Activated naive CD8-positive, alpha-beta T cell treated with anti-CD3 and anti-CD28 coated beads, Interleukin-2, amount 50 U/mL, for 24 hours (primary cell): ENCODE measurements at regions not wholly inside any gene's neighbourhood (a gene's known extent, or its start where the extent isn't known, plus 50 kb on each side); places are given as distances from the start of the nearest gene placed in this dataset.

Experiments
- ATAC-seq: fragments of 150-1000 bp; cut with Tn5 transposase; one replicate; pipeline ENCODE4 v1.10.0; 2021
- DNase-seq: peaks from one replicate; pipeline ENCODE4 v3.0.0; 2021
- H3K27ac Mint-ChIP-seq: one replicate; pipeline ENCODE4 v1.8.0; 2021; ENCODE audit warnings: mild to moderate bottlenecking, mixed read lengths
- H3K27me3 Mint-ChIP-seq: one replicate; pipeline ENCODE4 v1.8.0; 2021; ENCODE audit warnings: mixed read lengths
- H3K36me3 Mint-ChIP-seq: one replicate; pipeline ENCODE4 v1.8.0; 2021; ENCODE audit warnings: low read depth, mixed read lengths
- H3K4me1 Mint-ChIP-seq: one replicate; pipeline ENCODE4 v1.8.0; 2021; ENCODE audit warnings: mixed read lengths
- H3K4me3 Mint-ChIP-seq: one replicate; pipeline ENCODE4 v1.8.0; 2021; ENCODE audit warnings: mild to moderate bottlenecking, moderate library complexity, mixed read lengths
- H3K9me3 Mint-ChIP-seq: one replicate; pipeline ENCODE4 v1.8.0; 2021; ENCODE audit warnings: mixed read lengths

GRCh38 chr2:74747411-74748080 lies 86.4 kb upstream of the HK2 start:
- Mint-ChIP-seq H3K4me1 (no peaks in the 10 kb centered on the region), H3K27ac (no peak overlapping the region), H3K27me3 (no peaks in the 10 kb centered on the region), H3K4me3 (no peak overlapping the region), H3K9me3 (no peaks in the 10 kb centered on the region), H3K36me3 (no peaks in the 10 kb centered on the region)
- DNase-seq (no peak), ATAC-seq (no peak)

- DNase-seq = no peak
Observed at GRCh38 chr2:74748665-74749064, 85.3 kb upstream of the HK2 start.

GRCh38 chr2:74749432-74749831 lies 84.5 kb upstream of the HK2 start:
- no peaks in the 10 kb centered on the region for H3K27me3 Mint-ChIP-seq
- no peaks in the 10 kb centered on the region for H3K4me1 Mint-ChIP-seq
- no peaks in the 10 kb centered on the region for H3K9me3 Mint-ChIP-seq
- no peaks in the 10 kb centered on the region for H3K36me3 Mint-ChIP-seq
- H3K27ac Mint-ChIP-seq = no peak overlapping the region
- no peak overlapping the region for H3K4me3 Mint-ChIP-seq
- no peak for DNase-seq
- no peak for ATAC-seq

More at GRCh38 chr2:74748665-74749064, 85.3 kb upstream of the HK2 start:
- H3K4me1 Mint-ChIP-seq = no peaks in the 10 kb centered on the region
- no peaks in the 10 kb centered on the region for H3K36me3 Mint-ChIP-seq
- no peaks in the 10 kb centered on the region for H3K27me3 Mint-ChIP-seq
- no peak for ATAC-seq
- no peak overlapping the region for H3K4me3 Mint-ChIP-seq
- no peak overlapping the region for H3K27ac Mint-ChIP-seq
- H3K9me3 Mint-ChIP-seq = no peaks in the 10 kb centered on the region

GRCh38 chr2:74751981-74752851 lies 81.7 kb upstream of the HK2 start:
- no peak for DNase-seq
- Mint-ChIP-seq H3K27me3 (no peaks in the 10 kb centered on the region), H3K4me3 (no peak overlapping the region), H3K9me3 (peaks cover 5% of the 10 kb centered on the region), H3K36me3 (no peaks in the 10 kb centered on the region), H3K27ac (no peak overlapping the region), H3K4me1 (no peaks in the 10 kb centered on the region)
- ATAC-seq = no peak

DNA sequence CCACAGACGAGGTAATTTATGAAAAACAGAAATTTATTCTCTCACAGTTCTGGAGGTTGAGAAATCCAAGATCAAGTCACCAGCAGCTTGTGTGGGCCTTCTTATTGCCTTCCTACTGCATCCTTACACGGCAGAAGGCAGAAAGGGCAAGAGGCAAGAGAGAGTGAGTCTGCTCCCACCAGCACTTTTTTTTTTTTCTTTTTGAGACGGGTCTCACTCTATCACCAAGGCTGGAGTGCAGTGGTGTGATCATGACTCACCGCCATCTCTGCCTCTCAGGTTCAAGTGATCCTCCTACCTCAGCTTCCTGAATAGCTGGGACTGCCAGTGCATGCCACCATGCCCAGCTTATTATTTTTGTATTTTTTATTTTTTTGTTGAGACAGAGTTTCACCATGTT lies 78.5 kb upstream of the HK2 start:
- Mint-ChIP-seq H3K9me3 (peaks cover 5% of the 10 kb centered on the region), H3K4me1 (no peaks in the 10 kb centered on the region), H3K27ac (no peak overlapping the region), H3K4me3 (no peak overlapping the region), H3K36me3 (no peaks in the 10 kb centered on the region), H3K27me3 (no peaks in the 10 kb centered on the region)
- ATAC-seq (no peak), DNase-seq (no peak)

DNA sequence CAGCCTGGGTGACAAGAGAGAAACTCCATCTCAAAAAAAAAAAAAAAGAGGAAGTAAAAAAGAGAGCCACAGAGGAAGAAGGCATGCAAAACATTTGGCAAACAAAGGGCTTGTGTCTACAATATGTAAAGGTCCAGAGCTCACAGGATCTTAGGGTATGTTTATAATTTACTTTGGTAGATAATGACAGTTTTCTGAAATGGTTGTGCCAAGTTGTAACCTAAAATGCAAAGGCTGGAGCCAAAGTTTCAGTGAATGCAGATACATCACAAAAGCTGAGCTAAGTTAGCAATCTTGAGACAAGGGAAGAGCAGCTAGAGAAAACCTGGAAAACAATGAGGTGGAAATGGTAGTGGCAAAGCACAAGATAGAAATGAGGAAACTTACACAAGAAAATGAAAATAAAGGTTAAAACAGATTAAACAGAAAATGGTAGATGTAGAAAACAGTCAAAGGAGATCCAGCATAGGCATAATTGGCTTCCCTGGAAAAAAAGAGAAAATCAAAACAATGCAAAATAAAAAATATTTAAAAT lies 77.5 kb upstream of the HK2 start:
- Mint-ChIP-seq H3K9me3 (peaks cover 5% of the 10 kb centered on the region), H3K27ac (no peak overlapping the region), H3K27me3 (no peaks in the 10 kb centered on the region), H3K36me3 (no peaks in the 10 kb centered on the region), H3K4me1 (no peaks in the 10 kb centered on the region), H3K4me3 (no peak overlapping the region)
- ATAC-seq (no peak), DNase-seq (no peak)

GRCh38 chr2:74759986-74760385 lies 73.9 kb upstream of the HK2 start:
- Mint-ChIP-seq H3K27ac (no peak overlapping the region), H3K36me3 (no peaks in the 10 kb centered on the region), H3K4me1 (peaks cover 6% of the 10 kb centered on the region), H3K9me3 (peaks cover 5% of the 10 kb centered on the region), H3K4me3 (no peak overlapping the region), H3K27me3 (no peaks in the 10 kb centered on the region)
- ATAC-seq = no peak
- DNase-seq = no peak

DNA sequence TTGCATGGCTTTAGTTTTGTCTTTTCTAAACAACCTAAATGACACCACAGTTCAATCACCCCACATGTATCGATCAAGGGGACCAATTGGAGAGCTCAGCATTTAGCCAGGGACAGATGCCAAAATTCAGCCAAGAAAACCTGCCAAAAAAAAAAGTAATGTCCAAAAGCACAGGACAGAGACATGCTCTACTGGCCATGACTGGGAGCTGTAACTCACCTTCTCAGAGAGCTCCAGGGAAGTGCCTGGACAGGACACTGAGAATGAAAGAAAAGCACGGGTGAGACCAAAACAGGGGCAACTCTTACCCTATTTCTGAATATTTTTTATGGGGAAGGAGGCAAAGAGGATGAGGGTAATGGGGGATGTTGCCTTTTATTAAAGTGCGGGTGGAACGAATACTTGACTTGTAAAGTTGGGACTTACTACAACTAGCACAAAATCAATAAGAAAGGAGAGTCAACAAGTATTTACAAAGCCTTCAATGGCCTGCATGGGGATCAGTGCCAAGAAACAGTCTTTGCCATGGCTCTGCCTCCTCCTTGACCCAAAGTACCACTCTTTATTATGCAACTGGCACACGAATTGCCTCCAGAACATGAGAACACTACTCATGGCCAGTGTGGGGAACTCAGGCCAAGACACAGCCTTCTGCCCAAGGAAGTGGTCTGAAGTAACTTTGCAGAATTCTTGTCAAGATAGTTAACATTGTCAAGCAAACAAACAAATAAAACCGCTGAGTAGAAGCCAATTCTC lies 72.9 kb upstream of the HK2 start:
- Mint-ChIP-seq H3K4me1 (peaks cover 6% of the 10 kb centered on the region), H3K9me3 (peaks cover 5% of the 10 kb centered on the region), H3K4me3 (no peak overlapping the region), H3K36me3 (no peaks in the 10 kb centered on the region), H3K27ac (no peak overlapping the region), H3K27me3 (no peaks in the 10 kb centered on the region)
- DNase-seq (no peak), ATAC-seq (no peak)

DNA sequence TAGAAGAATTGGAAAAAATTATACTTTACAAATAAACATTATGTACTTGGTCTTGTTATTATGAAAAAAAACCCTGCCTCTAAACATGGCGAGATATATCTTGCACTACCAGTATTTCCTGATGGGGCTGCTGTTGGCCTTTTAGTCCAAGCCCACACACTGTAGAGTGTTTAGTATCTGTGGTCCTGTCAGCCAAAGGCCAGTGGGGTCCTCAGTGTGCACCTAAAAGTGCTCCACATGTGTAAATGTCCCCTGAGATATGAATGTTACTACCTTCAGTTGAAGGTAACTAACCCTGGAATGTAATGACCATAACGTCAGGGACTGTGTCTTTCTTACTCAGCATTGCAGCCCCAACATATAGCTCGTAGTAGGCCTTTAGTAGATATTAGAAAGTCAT lies 71.1 kb upstream of the HK2 start:
- Mint-ChIP-seq H3K27ac (no peak overlapping the region), H3K4me3 (no peak overlapping the region), H3K27me3 (no peaks in the 10 kb centered on the region), H3K36me3 (no peaks in the 10 kb centered on the region), H3K4me1 (peaks cover 6% of the 10 kb centered on the region), H3K9me3 (no peaks in the 10 kb centered on the region)
- ATAC-seq (no peak), DNase-seq (no peak)

DNA sequence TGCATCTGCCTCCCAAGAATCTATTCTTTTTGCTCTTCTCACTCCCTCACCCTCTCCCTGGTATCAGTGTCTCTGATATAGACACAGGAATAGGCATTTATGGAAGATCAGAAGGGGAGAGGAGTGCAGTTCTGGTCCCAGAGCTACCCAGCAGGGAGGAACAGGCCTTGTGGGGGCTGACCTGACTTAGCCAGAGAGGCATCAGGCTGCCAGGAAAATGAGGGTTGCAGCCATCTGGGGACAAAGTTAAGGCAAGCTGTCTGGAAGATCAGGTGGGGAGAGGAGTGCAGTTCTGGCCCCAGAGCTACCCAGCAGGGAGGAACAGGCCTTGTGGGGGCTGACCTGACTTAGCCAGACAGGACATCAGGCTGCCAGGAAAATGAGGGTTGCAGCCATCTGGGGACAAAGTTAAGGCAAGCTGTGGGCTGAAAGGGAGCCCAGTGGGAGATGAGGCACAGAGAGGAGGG lies 69.9 kb upstream of the HK2 start:
- Mint-ChIP-seq H3K36me3 (no peaks in the 10 kb centered on the region), H3K27ac (peak overlapping the region; percentile 15), H3K4me1 (peaks cover 6% of the 10 kb centered on the region), H3K4me3 (no peak overlapping the region), H3K27me3 (no peaks in the 10 kb centered on the region), H3K9me3 (no peaks in the 10 kb centered on the region)
- DNase-seq (no peak), ATAC-seq (no peak)

GRCh38 chr2:74764429-74765272 lies 69.3 kb upstream of the HK2 start:
- ATAC-seq (no peak), DNase-seq (no peak)
- H3K36me3 Mint-ChIP-seq = no peaks in the 10 kb centered on the region
- H3K27me3 Mint-ChIP-seq = no peaks in the 10 kb centered on the region
- no peaks in the 10 kb centered on the region for H3K9me3 Mint-ChIP-seq
- H3K4me1 Mint-ChIP-seq = peaks cover 6% of the 10 kb centered on the region
- no peak overlapping the region for H3K4me3 Mint-ChIP-seq
- H3K27ac Mint-ChIP-seq = peak overlapping the region; percentile 15

GRCh38 chr2:74766780-74767179 lies 67.1 kb upstream of the HK2 start:
- H3K27me3 Mint-ChIP-seq = no peaks in the 10 kb centered on the region
- peaks cover 6% of the 10 kb centered on the region for H3K4me1 Mint-ChIP-seq
- no peak for ATAC-seq
- no peak overlapping the region for H3K27ac Mint-ChIP-seq
- no peak for DNase-seq
- H3K36me3 Mint-ChIP-seq = no peaks in the 10 kb centered on the region
- H3K4me3 Mint-ChIP-seq = no peak overlapping the region
- H3K9me3 Mint-ChIP-seq = no peaks in the 10 kb centered on the region

DNA sequence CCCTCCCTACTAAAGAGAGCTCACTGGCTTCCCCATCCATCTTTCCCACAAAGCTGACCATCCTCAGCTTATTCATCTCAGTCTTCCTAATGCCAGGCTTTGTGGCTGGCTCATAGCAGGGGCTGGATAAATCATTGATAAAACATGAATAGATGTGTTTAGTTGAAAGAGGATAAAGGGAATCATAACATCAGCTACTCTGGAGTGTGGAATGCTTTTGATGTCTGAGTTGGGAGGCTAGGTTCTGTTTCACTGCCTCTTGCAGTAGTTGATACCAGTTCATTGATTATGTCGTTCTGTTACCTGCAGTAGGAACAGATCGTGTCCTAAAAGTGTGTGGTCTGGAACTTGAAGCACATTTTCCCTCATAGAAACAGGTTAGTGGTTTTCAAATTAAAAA lies 66.3 kb upstream of the HK2 start:
- Mint-ChIP-seq H3K4me1 (peaks cover 6% of the 10 kb centered on the region), H3K4me3 (no peak overlapping the region), H3K9me3 (no peaks in the 10 kb centered on the region), H3K27me3 (no peaks in the 10 kb centered on the region), H3K27ac (no peak overlapping the region), H3K36me3 (no peaks in the 10 kb centered on the region)
- DNase-seq (no peak), ATAC-seq (no peak)

- Mint-ChIP-seq H3K27ac (no peak overlapping the region), H3K36me3 (no peaks in the 10 kb centered on the region), H3K4me3 (no peak overlapping the region), H3K4me1 (peaks cover 6% of the 10 kb centered on the region), H3K9me3 (no peaks in the 10 kb centered on the region), H3K27me3 (no peaks in the 10 kb centered on the region)
- ATAC-seq = no peak
- DNase-seq = no peak
Observed at GRCh38 chr2:74768401-74768914, 65.5 kb upstream of the HK2 start.
